G401 (cell line): ENCODE measurements at regions not wholly inside any gene's neighbourhood (a gene's known extent, or its start where the extent isn't known, plus 50 kb on each side); places are given as distances from the start of the nearest gene placed in this dataset.
"Not testable (repeated sequence)": the region's sequence is repeated elsewhere in the genome, so short reads cannot be mapped to it uniquely, and the experiment has no call there.

ENCODE experiments used
- DNase-seq: peaks from one replicate; pipeline ENCODE4 v3.0.0-alpha.2; 2015; ENCODE audit warnings: low spot score
- in situ Hi-C: cut with HindIII; loops from 2 replicates; pipeline ENCODE4 v1.10.0; 2016; ENCODE audit warnings: low sequenced_read_pairs, mixed read lengths

- DNase-seq, in situ Hi-C loops: not testable (repeated sequence)
These were observed 605.4 kb upstream of the BRINP3 start for GRCh38 chr1:191083090-191083489.

DNA sequence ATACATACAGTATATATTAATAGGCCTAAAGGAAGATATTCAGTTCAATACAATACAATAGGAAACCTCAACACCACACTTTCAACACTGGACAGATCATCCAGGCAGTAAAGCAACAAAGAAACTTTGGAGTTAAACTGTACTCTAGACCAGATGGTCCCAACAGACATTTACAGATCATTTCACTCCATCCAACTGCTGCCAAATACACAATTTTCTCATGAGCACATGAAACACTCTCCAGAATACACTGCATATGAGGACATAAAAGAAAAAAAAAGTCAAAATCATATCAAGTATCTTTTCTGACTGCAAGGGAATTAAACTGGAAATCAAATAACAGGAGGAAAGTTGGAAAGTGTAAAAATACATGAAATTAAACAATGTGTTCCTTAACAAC is 607.5 kb upstream of the BRINP3 start:
- in situ Hi-C loops: no loop called here
- no peak for DNase-seq

DNA sequence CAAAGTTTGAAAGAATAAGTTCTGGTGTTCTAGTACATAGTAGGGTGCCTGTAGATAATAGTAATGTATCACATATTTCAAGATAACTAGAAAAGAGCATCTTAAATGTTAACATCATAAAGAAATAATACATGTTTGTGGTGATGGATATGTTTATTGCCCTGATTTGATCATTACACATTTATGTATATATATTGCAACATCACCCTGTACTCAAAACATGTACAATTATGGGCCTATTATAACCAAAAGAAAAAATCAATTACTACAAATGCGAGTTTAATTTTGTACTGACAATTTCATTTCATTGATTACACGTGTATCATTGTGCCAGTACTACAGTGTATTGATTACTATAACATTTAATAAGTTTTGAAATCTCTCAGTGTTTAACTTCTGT is 609.2 kb upstream of the BRINP3 start:
- in situ Hi-C loops: no loop called here
- DNase-seq: no peak

DNA sequence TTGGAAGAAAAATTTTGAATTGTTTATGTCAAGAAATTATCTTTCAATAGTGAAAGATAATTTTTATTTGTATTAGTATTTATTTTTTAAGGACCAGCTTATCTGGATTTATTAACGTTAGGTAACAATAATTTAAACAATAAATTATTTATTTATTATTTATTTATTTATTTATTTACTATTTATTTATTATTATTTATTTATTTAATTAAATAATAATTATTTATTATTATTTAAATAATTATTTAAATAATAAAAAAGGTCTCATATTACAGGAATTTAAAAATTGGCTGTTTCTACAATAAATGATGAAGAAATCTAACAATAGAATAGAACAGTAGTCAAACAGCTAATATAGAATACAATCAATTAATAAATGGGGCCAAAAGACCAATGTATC is 618.7 kb upstream of the BRINP3 start:
- in situ Hi-C loops: no loop called here
- no peak for DNase-seq

DNA sequence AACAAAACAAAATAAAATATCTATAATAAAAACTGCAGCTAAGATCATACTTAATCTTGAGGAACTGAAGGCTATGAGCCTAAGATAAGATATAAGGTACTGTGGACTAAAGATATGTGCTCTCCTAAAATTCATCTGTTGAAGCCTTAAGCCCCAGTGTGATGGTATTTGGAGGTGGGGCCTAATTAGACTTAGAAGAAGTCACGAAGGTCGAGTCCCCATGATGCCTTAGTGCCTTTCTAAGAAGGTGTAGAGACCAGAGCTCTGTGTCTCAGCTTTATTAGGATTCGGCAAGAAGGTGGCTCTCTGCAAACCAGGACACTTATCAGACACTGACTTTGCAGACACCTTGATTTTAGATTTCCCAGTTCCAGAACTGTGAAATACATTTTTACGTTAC is 622.0 kb upstream of the BRINP3 start:
- in situ Hi-C loops: no loop called here
- no peak for DNase-seq

GRCh38 chr1:191101960-191102359 is 624.3 kb upstream of the BRINP3 start:
- in situ Hi-C loops: no loop called here

DNA sequence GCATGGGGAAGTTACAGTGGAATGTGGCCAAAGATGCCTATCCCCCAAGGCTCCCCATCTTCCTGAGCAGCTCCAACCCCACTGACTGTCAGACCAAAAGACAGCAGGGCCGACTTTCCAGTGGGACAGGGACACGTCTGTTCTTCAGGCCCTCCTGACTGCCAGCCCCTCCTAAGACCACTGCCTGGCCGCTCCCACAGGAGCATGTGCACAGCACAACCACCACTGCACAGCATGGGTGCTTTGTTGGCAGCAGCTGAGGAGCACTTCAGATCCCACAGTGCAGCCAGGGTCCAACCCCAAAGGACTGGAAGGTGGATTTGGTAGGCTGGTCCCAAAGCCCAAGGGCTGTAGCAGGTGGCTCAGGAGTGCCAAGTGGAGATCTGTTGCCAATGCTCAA is 648.3 kb upstream of the BRINP3 start:
- in situ Hi-C loops: no loop called here
- DNase-seq: no peak

More at GRCh38 chr1:191101960-191102359, 624.3 kb upstream of the BRINP3 start:
- DNase-seq: no peak

GRCh38 chr1:191134796-191135195 is 657.1 kb upstream of the BRINP3 start:
- in situ Hi-C loops: no loop called here
- DNase-seq: no peak

DNA sequence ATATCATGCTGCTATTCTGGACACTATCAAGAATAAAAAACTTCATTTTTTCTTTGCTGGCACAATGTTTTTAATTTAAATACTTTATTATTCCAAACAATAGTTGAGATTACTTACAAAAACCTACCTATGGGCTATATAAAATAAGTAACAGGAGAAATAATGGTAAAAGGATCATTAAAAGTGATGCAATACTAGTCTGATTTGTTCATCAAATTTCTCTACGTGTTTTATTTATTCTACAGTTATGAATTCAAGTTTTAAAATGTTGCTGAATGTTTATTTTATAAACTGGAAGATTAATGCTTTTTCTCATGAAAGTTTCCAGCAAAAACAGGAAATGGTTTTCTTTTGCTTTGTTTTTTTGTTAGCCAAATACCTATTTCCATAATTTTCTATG is 662.4 kb upstream of the BRINP3 start:
- no peak for DNase-seq
- in situ Hi-C loops: no loop called here

DNA sequence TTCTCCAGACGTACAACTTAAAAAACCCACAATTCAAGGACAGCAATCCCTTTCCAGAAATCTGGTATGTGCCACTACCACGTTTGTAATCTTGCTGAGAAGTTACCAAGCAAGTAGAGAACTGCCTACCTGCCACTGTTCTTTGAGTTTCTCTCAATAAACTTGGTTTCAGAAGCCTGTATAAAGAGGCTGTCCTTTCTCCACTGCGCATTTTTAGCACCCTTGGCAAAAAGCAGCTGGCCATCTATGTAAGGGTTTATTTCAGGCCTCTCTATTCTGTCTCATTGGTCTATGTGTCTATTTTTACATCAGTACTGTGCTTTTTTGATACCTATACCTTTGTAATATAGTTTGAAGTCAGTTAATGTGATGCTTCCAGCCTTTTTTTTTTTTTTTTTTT is 665.1 kb upstream of the BRINP3 start:
- no peak for DNase-seq
- in situ Hi-C loops: no loop called here

GRCh38 chr1:191145834-191146233 is 668.2 kb upstream of the BRINP3 start:
- in situ Hi-C loops: no loop called here
- DNase-seq: no peak

- DNase-seq: no peak
- in situ Hi-C loops: no loop called here
These were observed 673.7 kb upstream of the BRINP3 start for GRCh38 chr1:191151321-191151807.

GRCh38 chr1:191152776-191153175 is 675.1 kb upstream of the BRINP3 start:
- no peak for DNase-seq
- in situ Hi-C loops: no loop called here

DNA sequence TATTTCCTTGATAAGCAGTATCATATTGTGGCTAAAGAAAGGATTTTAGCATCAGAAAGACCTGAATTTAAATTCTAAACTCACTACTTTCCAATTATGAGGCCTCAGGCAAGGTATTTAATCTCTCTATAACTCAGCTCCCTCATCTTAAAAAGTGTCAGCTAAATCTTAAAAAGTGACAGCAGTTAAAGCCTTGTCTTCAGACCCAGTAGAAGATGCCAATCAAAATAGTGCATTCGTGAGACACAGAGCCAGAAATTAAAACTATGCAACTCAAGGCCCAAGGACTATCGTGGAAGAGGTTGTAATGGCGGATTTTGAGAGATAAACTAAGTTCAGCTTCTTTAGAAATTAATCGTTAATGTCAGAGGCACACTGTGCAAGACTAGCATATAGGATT is 677.5 kb upstream of the BRINP3 start:
- in situ Hi-C loops: no loop called here
- no peak for DNase-seq

- no peak for DNase-seq
- in situ Hi-C loops: no loop called here
These were observed 683.2 kb upstream of the BRINP3 start for GRCh38 chr1:191160837-191161236.

DNA sequence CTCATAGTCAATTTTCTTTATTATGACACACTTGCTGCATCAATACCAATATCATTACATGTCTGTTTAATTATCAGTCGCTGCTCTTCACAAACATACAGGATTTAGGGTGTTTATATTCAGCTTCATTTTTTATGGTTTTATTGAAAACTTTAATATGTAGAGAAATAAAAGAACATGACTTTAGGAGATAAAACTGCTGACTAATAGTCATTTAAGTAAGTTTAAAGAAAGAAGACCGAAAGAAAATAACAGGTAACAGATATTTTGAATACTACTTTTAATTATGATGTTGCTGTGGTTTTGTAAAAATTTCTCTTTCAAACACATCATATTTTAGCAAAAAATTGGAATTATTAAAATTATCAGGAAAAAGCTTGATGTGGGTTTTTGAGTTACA is 685.1 kb upstream of the BRINP3 start:
- in situ Hi-C loops: no loop called here
- no peak for DNase-seq

GRCh38 chr1:191163621-191164020 is 686.0 kb upstream of the BRINP3 start:
- in situ Hi-C loops: no loop called here
- DNase-seq: no peak

DNA sequence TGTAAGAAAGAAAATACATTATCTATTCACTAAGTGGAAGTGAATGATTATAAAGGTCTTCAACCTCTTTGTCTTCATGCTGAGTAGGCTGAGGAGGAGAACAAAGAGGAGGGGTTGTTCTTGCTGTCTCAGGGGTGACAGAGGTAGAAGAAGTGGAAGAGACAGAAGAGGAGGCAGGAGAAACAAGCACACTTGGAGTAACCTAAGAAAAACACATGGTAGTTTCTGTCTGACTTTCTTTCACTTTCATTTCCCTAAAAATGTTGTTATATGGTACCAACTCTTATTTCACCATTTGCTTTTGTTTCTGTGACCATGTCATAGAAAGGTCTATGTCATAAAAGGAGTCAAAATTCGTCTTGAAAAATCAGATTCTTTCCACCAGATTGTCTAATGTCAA is 696.6 kb upstream of the BRINP3 start:
- DNase-seq: no peak
- in situ Hi-C loops: no loop called here

- in situ Hi-C loops: no loop called here
- no peak for DNase-seq
These were observed 698.5 kb upstream of the BRINP3 start for GRCh38 chr1:191176131-191176530.

GRCh38 chr1:191206513-191207207 is 729.0 kb upstream of the BRINP3 start:
- in situ Hi-C loops: no loop called here
- no peak for DNase-seq

DNA sequence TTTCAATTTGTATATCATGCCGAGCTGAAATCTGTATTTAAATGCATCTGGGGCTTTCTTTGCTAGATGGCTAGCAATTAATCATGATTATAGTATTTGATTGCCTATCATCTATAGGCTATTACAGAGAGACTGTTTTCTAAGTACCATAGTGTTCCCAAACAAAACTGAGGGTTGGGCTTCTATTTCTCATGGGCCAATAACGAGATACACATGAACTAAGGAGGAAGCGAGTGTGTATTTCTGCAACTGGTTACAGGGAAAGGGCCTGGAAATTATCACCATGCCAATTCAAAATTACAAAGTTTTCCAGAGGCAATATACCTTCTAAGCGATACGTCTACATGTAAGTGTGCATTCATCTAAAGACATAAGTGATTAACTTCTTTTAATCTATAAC is 744.5 kb upstream of the BRINP3 start:
- in situ Hi-C loops: no loop called here

More for the DNA sequence above, 744.5 kb upstream of the BRINP3 start:
- no peak for DNase-seq
